HL-60 (cell line): ENCODE measurements at regions not wholly inside any gene's neighbourhood (a gene's known extent, or its start where the extent isn't known, plus 50 kb on each side); places are given as distances from the start of the nearest gene placed in this dataset.
A peak's percentile ranks its signal among the peaks of the same experiment; 100 is the strongest.

ENCODE experiments used
- DNase-seq, 2 experiments: peaks; one replicate each; pipeline ENCODE4 v3.0.0-alpha.2; 2010 to 2020; ENCODE audit warnings: low read depth in 1 of 2, low spot score in 1 of 2
- H3K27ac ChIP-seq: fragments of 250-450 bp; sonication (Bioruptor Pico); replicated peaks from 2 replicates; pipeline ENCODE4 v1.5.1; 2020; ENCODE audit warnings: mild to moderate bottlenecking, moderate library complexity
- H3K27me3 ChIP-seq: fragments of 250-450 bp; sonication (Bioruptor Pico); 2 replicates; pipeline ENCODE4 v1.5.1; 2021; ENCODE audit warnings: mild to moderate bottlenecking, moderate library complexity; ENCODE audit not compliant: insufficient read depth, poor library complexity, severe bottlenecking
- H3K4me3 ChIP-seq: replicated peaks from 2 replicates; pipeline ENCODE4 v1.5.1; 2011; ENCODE audit warnings: mild to moderate bottlenecking, control low read depth, low read length; ENCODE audit not compliant: insufficient read depth
- GABPA ChIP-seq: IDR thresholded peaks from 2 replicates; pipeline ENCODE4 v1.6.1; 2012; ENCODE audit warnings: low read depth
- POLR2AphosphoS5 ChIP-seq: IDR thresholded peaks from 2 replicates; pipeline ENCODE4 v1.6.1; 2012; ENCODE audit warnings: low read depth
- SPI1 ChIP-seq: IDR thresholded peaks from 2 replicates; pipeline ENCODE4 v1.6.1; 2012; ENCODE audit warnings: low read depth, mild to moderate bottlenecking, borderline replicate concordance
- TF ChIP-seq, protein P1 (sequence below): IDR thresholded peaks from one replicate; pipeline ENCODE4 v1.5.1; 2011; ENCODE audit warnings: low read length, control low read depth, inconsistent platforms; ENCODE audit not compliant: insufficient read depth
- TF ChIP-seq, protein P2 (sequence below): IDR thresholded peaks from 2 replicates; pipeline ENCODE4 v1.6.1; 2012; ENCODE audit warnings: low read depth; ENCODE audit not compliant: insufficient replicate concordance

DNA sequence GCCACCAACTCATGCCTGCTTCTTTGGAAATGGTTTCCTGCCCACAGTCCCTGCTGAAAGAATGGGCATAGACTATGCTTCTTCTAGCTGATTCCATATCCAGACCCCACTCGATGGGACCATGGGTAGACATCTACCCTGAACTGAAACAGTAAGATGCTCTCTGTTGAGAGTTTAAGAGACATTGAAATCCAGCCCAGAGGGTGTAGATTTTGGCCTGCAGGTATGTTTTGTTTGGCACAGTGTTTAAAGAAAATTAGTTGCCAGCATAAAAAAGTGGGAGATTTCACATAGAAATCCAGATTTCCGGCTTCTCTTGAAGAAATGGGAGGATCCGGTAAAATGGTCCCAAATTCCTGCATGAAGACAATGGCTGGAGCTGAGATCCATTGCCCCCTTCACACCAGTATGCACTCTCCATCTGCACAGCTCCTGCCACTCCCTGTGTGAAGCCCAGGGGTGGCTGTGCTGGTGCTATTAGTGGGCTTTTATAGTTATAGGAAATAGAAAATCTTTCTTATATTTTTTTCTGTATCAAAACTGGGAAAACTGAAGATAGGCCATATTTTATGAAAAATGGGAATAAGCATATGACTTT, 218.1 kb downstream of the PTEN start:
- Histone ChIP-seq H3K4me3 (no peak overlapping the region), H3K27me3 (no peaks in the 10 kb centered on the region), H3K27ac (no peak overlapping the region)
- TF ChIP-seq, protein P1, sequence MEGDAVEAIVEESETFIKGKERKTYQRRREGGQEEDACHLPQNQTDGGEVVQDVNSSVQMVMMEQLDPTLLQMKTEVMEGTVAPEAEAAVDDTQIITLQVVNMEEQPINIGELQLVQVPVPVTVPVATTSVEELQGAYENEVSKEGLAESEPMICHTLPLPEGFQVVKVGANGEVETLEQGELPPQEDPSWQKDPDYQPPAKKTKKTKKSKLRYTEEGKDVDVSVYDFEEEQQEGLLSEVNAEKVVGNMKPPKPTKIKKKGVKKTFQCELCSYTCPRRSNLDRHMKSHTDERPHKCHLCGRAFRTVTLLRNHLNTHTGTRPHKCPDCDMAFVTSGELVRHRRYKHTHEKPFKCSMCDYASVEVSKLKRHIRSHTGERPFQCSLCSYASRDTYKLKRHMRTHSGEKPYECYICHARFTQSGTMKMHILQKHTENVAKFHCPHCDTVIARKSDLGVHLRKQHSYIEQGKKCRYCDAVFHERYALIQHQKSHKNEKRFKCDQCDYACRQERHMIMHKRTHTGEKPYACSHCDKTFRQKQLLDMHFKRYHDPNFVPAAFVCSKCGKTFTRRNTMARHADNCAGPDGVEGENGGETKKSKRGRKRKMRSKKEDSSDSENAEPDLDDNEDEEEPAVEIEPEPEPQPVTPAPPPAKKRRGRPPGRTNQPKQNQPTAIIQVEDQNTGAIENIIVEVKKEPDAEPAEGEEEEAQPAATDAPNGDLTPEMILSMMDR: no peak
- TF ChIP-seq SPI1 (no peak), POLR2AphosphoS5 (no peak), GABPA (no peak)
- TF ChIP-seq, protein P2, sequence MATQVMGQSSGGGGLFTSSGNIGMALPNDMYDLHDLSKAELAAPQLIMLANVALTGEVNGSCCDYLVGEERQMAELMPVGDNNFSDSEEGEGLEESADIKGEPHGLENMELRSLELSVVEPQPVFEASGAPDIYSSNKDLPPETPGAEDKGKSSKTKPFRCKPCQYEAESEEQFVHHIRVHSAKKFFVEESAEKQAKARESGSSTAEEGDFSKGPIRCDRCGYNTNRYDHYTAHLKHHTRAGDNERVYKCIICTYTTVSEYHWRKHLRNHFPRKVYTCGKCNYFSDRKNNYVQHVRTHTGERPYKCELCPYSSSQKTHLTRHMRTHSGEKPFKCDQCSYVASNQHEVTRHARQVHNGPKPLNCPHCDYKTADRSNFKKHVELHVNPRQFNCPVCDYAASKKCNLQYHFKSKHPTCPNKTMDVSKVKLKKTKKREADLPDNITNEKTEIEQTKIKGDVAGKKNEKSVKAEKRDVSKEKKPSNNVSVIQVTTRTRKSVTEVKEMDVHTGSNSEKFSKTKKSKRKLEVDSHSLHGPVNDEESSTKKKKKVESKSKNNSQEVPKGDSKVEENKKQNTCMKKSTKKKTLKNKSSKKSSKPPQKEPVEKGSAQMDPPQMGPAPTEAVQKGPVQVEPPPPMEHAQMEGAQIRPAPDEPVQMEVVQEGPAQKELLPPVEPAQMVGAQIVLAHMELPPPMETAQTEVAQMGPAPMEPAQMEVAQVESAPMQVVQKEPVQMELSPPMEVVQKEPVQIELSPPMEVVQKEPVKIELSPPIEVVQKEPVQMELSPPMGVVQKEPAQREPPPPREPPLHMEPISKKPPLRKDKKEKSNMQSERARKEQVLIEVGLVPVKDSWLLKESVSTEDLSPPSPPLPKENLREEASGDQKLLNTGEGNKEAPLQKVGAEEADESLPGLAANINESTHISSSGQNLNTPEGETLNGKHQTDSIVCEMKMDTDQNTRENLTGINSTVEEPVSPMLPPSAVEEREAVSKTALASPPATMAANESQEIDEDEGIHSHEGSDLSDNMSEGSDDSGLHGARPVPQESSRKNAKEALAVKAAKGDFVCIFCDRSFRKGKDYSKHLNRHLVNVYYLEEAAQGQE: no peak
- DNase-seq: no peak

DNA sequence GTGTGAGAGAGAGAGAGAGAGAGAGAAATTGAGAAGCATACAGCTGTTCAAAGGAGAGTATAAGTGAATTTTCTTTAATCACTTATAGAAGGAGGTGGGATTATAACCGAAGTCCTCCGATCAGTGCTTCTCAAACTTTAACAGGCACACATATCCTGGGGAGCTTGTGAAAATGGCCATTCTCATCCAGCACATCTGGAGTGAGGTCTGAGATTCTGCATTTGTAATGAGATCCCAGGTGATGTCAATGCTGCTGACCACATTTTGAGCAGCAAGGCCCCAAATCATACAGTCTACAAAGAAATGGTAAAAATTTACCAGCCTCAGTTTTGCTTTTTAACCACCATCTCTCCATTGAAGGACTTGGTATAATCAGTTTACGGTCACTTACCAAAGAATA, 219.0 kb downstream of the PTEN start:
- TF ChIP-seq POLR2AphosphoS5: no peak
- peak overlapping the region; percentile 37 for H3K27ac ChIP-seq
- no peak overlapping the region for H3K4me3 ChIP-seq
- H3K27me3 ChIP-seq: no peaks in the 10 kb centered on the region
- no peak for DNase-seq

DNA sequence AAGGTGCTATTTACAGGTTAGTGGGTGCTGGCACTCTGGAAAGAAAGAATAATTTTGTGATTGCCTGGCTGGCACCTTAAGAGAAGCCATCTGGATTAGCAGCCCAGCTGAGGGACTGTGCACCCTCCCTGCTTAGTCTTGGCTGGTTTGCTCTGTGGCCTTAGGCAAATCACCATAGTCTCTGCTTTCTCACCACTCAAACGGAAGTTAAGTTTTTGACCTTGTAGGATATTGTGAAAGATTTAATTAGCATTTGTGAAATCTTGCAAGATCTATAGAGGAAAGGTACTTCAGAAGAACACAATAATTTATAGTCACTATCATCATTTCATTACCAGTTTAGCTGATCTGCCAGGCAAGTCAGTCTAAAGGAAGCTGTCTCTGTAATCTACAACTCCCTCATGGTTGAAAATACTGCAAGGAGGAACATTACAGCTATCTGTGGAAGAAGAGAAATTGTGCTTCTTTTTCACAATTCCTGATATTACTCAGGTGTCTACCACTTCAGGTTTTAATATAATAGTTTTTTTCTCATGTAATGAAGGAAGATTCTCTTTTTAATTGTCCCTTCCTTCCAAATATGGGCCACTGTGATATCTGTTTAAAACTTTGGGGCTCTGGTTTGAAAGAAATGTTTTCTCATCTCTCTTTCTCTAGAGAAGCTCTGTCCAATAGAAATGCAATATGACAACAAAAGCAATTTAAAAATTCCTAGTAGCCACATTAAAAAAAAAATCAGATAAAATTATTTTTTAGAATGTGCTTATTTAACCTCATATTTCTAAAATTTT, 219.6 kb downstream of the PTEN start:
- H3K27ac ChIP-seq: peak overlapping the region; percentile 37
- no peaks in the 10 kb centered on the region for H3K27me3 ChIP-seq
- TF ChIP-seq SPI1: no peak
- TF ChIP-seq, protein P2: no peak
- TF ChIP-seq, protein P1: no peak
- no peak for TF ChIP-seq GABPA
- no peak; the same call in 1 of the 2 replicates for TF ChIP-seq POLR2AphosphoS5
- no peak overlapping the region for H3K4me3 ChIP-seq
- peak; percentile 70 to 75 for DNase-seq

DNA sequence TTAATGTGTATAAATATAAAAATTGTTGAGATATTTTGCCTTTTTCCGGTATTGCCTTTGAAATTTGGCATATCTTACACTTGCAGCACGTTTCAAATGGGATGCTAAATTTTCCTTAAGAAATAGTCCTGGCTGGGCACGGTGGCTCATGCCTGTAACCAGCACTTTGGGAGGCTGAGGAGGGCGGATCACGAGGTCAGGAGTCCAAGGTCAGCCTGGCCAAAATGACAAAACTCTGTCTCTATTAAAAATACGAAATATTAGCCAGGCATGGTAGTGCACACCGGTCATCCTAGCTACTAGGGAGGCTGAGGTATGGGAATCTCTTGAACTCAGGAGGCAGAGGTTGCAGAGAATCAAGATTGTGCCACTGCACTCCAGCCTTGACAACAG, 220.2 kb downstream of the PTEN start:
- H3K27me3 ChIP-seq: no peaks in the 10 kb centered on the region
- TF ChIP-seq POLR2AphosphoS5: no peak
- TF ChIP-seq SPI1: no peak
- TF ChIP-seq, protein P1: no peak
- TF ChIP-seq GABPA: no peak
- H3K27ac ChIP-seq: peak overlapping the region; percentile 37
- DNase-seq: no peak
- H3K4me3 ChIP-seq: no peak overlapping the region
